ENCODE measurements at regions not wholly inside any gene's neighbourhood (a gene's known extent, or its start where the extent isn't known, plus 50 kb on each side); places are given as distances from the start of the nearest gene placed in this dataset.

DNA sequence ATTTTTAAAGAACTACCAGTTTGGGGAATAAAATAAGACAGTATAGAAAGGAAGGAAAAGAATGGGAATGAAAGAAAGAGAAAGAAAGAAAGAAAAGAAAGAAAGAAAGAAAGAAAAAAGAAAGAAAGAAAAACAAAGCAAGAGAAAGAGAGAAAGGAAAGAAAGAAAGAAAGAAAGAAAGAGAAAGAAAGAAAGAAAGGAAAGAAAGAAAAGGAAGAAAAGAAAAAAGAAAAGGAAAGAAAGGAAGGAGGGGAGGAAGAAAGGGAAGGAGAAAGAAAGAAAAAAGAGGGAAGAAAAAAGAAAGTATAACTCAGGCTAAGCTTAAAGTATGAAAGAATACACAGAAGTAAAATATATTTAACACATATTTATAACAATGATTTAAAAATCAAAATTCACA is 51.0 kb upstream of the FGF10 start:
- TF ChIP-seq ZNF8 (CRISPR knock-in tag; IDR thresholded peaks at IDR 0.05), result no peak
- TF ChIP-seq, protein P1, sequence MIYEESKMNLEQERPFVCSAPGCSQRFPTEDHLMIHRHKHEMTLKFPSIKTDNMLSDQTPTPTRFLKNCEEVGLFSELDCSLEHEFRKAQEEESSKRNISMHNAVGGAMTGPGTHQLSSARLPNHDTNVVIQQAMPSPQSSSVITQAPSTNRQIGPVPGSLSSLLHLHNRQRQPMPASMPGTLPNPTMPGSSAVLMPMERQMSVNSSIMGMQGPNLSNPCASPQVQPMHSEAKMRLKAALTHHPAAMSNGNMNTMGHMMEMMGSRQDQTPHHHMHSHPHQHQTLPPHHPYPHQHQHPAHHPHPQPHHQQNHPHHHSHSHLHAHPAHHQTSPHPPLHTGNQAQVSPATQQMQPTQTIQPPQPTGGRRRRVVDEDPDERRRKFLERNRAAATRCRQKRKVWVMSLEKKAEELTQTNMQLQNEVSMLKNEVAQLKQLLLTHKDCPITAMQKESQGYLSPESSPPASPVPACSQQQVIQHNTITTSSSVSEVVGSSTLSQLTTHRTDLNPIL (CRISPR knock-in tag; IDR thresholded peaks at IDR 0.05; ENCODE audit: low read depth), result no peak
- no peak for TF ChIP-seq BACH2 (CRISPR knock-in tag; IDR thresholded peaks at IDR 0.05; ENCODE audit: borderline replicate concordance)
- no peak for TF ChIP-seq CSDC2 (CRISPR knock-in tag; IDR thresholded peaks at IDR 0.05)
- TF ChIP-seq TSHZ2 (CRISPR knock-in tag; IDR thresholded peaks at IDR 0.05), result no peak
- no peak for TF ChIP-seq ZFP3 (CRISPR knock-in tag; IDR thresholded peaks at IDR 0.05)
- no peak for TF ChIP-seq GLIS3 (CRISPR knock-in tag; IDR thresholded peaks at IDR 0.05)
- TF ChIP-seq TCF4 (CRISPR knock-in tag; IDR thresholded peaks at IDR 0.05; ENCODE audit: borderline replicate concordance), result no peak
- no peak for TF ChIP-seq OSR1 (CRISPR knock-in tag; IDR thresholded peaks at IDR 0.05)
- TF ChIP-seq ESRRG (CRISPR knock-in tag; IDR thresholded peaks at IDR 0.05), result no peak
- TF ChIP-seq SNAI2 (CRISPR knock-in tag; IDR thresholded peaks at IDR 0.05), result no peak
- no peak for ATAC-seq
